Rectal smooth muscle tissue (tissue), 1 donor: ENCODE measurements at regions not wholly inside any gene's neighbourhood (a gene's known extent, or its start where the extent isn't known, plus 50 kb on each side); places are given as distances from the start of the nearest gene placed in this dataset.

Experiments used
- H3K27ac ChIP-seq: one replicate; pipeline ENCODE4 v1.7.0; 2013; ENCODE audit warnings: low read depth, low read length, inconsistent platforms
- H3K27me3 ChIP-seq: one replicate; pipeline ENCODE4 v1.7.0; 2013; ENCODE audit warnings: low read length; ENCODE audit not compliant: control insufficient read depth, insufficient read depth
- H3K36me3 ChIP-seq: one replicate; pipeline ENCODE4 v1.7.0; 2013; ENCODE audit warnings: low read length; ENCODE audit not compliant: control insufficient read depth, insufficient read depth
- H3K4me1 ChIP-seq: one replicate; pipeline ENCODE4 v1.7.0; 2013; ENCODE audit warnings: low read length; ENCODE audit not compliant: control insufficient read depth, insufficient read depth
- H3K4me3 ChIP-seq: one replicate; pipeline ENCODE4 v1.7.0; 2013; ENCODE audit warnings: low read length
- H3K9ac ChIP-seq: one replicate; pipeline ENCODE4 v1.7.0; 2013; ENCODE audit warnings: low read length

GRCh38 chrX:40182095-40182494 is 84.3 kb upstream of the BCOR start:
- Histone ChIP-seq H3K36me3 (no peaks in the 10 kb centered on the region), H3K4me3 (no peak overlapping the region), H3K27me3 (no peaks in the 10 kb centered on the region), H3K27ac (no peak overlapping the region), H3K4me1 (no peaks in the 10 kb centered on the region), H3K9ac (no peak overlapping the region)

- no peaks in the 10 kb centered on the region for H3K4me1 ChIP-seq
- H3K27me3 ChIP-seq = no peaks in the 10 kb centered on the region
- no peak overlapping the region for H3K4me3 ChIP-seq
- H3K9ac ChIP-seq = no peak overlapping the region
- H3K36me3 ChIP-seq = no peaks in the 10 kb centered on the region
- no peak overlapping the region for H3K27ac ChIP-seq
These were observed 81.5 kb upstream of the BCOR start for GRCh38 chrX:40179283-40179682.

DNA sequence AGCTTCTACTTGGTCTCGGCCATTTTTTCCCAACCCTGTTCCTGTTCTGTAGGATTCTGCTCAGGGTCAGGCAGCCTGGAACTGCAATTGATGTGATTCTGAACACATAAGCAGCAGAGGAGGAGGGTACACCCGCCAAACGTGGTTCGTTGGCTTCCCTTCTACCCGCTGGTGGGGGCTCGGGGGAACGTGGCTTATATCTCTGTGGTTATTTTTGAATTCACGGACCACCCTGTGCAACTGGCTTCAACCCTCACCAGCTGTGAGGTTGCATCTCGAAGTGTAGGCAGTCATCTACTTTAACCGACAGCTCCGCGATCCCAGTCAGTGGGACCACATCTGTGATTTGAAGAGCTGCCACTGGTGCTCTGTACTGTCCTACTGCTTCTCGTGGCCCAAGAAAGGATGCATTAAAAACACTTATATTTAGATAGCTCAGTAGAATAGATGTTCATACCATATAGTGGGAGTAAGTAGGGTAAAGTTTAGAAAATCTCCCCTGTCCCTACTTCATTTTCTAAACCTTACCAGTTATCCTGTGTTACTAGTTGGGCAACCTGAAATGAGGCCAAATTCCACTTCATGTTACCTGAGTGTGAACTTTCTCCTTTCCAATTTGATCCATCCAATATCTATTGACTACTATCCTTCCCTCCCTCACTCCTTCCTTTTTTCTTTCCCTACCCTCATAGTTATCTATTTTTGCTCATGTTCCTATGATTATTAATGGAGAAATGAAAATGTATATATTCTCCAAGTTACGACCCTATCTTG is 80.4 kb upstream of the BCOR start:
- Histone ChIP-seq H3K36me3 (no peaks in the 10 kb centered on the region), H3K4me3 (no peak overlapping the region), H3K9ac (no peak overlapping the region), H3K27ac (no peak overlapping the region), H3K4me1 (peaks cover 11% of the 10 kb centered on the region), H3K27me3 (no peaks in the 10 kb centered on the region)

GRCh38 chrX:40177489-40177888 is 79.7 kb upstream of the BCOR start:
- Histone ChIP-seq H3K27me3 (no peaks in the 10 kb centered on the region), H3K36me3 (no peaks in the 10 kb centered on the region), H3K9ac (no peak overlapping the region), H3K4me1 (peaks cover 11% of the 10 kb centered on the region), H3K27ac (peak overlapping the region; percentile 81), H3K4me3 (peak overlapping the region; percentile 41)

DNA sequence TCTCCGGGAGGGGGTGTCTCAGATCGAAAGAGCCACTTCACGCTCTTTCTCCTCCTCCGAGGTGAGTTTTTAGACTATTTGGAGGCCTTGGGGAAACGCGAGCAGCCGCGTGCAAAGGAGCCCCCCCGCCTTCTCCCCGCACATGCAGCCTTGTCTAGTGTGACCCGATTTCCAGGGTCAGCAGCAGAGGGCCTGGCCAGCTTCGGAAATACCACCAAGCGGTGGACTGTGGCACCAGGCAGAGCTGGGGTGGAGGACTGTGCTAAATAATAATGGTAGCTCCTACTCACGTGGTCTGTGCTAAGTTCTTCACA is 79.3 kb upstream of the BCOR start:
- Histone ChIP-seq H3K27ac (peak overlapping the region; percentile 81), H3K4me1 (peaks cover 11% of the 10 kb centered on the region), H3K27me3 (no peaks in the 10 kb centered on the region), H3K9ac (no peak overlapping the region), H3K4me3 (peak overlapping the region; percentile 41), H3K36me3 (no peaks in the 10 kb centered on the region)

DNA sequence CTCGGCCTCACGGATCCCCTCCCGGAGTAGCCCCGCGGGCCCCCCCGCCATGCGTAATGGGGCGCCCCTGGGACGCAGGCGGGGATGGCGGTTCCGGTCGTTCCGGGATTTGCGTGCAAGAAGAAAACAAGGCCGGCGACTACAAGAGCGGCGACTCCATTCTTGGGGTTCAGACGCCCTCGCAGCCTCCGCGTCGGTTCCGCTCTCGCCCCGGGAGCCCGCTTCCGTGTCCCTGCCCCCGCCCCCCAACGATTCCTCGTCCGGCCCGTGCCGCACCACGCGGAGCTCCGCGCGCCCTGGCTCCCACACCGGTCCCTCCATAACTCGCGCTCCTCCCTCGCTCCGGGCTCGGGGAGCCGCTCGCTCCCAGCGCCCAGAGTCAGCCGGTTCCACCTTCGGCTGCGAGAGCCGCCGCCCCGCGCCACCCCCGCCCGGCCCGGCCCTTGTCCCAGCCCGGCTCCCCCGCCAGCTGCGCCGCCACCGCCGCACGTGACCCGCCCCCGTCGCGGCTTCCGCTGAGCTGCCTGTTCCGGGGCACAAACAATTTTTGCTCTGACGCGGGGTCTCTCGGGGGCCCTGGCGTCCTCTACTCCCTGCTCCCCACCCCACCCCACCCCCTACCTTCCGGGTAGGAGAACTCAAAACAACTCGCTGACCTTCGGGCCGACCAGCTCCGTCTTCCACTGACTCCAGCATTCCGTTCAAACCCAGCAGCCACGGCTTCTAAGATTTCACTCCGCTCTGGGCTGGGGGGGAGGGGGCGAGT is 78.8 kb upstream of the BCOR start:
- Histone ChIP-seq H3K27ac (peak overlapping the region; percentile 81), H3K4me3 (peak overlapping the region; percentile 67), H3K9ac (peak overlapping the region; percentile 61), H3K4me1 (peaks cover 11% of the 10 kb centered on the region), H3K27me3 (no peaks in the 10 kb centered on the region), H3K36me3 (no peaks in the 10 kb centered on the region)

- Histone ChIP-seq H3K4me3 (peak overlapping the region; percentile 67), H3K9ac (peak overlapping the region; percentile 61), H3K36me3 (no peaks in the 10 kb centered on the region), H3K4me1 (peaks cover 11% of the 10 kb centered on the region), H3K27me3 (no peaks in the 10 kb centered on the region), H3K27ac (peak overlapping the region; percentile 81)
These were observed 78.0 kb upstream of the BCOR start for GRCh38 chrX:40175511-40176350.

DNA sequence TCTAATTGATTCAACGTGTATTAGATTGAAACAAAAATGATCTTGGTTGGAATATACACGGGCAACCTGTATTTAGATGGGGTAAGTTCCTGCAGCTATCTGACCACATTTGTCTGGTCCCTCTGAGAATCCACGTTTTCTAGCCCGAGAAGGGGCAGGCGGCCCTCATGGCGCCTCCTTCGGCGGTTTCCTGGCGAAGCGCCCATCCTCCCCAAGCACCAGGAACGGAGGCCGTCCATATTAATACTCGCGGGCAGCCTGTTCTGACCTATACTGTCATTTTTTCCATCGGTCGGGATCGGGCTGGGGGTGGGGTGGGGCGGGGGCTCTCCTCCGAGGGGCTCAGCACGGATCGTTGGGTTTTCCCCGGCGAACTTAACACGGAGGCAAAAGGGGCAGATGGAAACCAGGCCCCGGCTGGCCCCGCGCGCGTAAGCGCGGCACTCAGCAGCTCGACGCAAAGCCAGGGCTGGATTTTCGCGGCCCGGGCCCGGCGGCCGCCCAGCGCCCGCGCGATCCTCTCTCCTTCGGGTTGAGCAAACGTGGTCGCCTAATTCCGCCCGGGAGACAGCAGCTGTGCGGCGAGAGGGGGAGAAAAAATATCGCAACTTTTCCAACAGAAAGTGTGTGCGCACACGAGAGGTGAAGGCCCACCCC is 77.2 kb upstream of the BCOR start:
- Histone ChIP-seq H3K4me1 (peaks cover 11% of the 10 kb centered on the region), H3K9ac (no peak overlapping the region), H3K36me3 (no peaks in the 10 kb centered on the region)

GRCh38 chrX:40174001-40174853 is 76.5 kb upstream of the BCOR start:
- peak overlapping the region; percentile 69 for H3K4me3 ChIP-seq
- H3K27ac ChIP-seq = peak overlapping the region; percentile 81
- no peak overlapping the region for H3K9ac ChIP-seq
- H3K4me1 ChIP-seq = peaks cover 11% of the 10 kb centered on the region
- no peaks in the 10 kb centered on the region for H3K27me3 ChIP-seq
- H3K36me3 ChIP-seq = no peaks in the 10 kb centered on the region

More for the DNA sequence above, 77.2 kb upstream of the BCOR start:
- no peaks in the 10 kb centered on the region for H3K27me3 ChIP-seq
- H3K27ac ChIP-seq = peak overlapping the region; percentile 81
- peak overlapping the region; percentile 67 for H3K4me3 ChIP-seq

- no peak overlapping the region for H3K9ac ChIP-seq
- H3K36me3 ChIP-seq = no peaks in the 10 kb centered on the region
- peaks cover 11% of the 10 kb centered on the region for H3K4me1 ChIP-seq
- H3K27me3 ChIP-seq = no peaks in the 10 kb centered on the region
- peak overlapping the region; percentile 81 for H3K27ac ChIP-seq
- peak overlapping the region; percentile 69 for H3K4me3 ChIP-seq
These were observed 75.6 kb upstream of the BCOR start for GRCh38 chrX:40173143-40174000.
